Body of pancreas (tissue), 4 donors: ENCODE measurements at regions not wholly inside any gene's neighbourhood (a gene's known extent, or its start where the extent isn't known, plus 50 kb on each side); places are given as distances from the start of the nearest gene placed in this dataset.

Source experiments
- CTCF ChIP-seq, 7 experiments: fragments of 450-650 bp in 4 of 7; fragments of 200-600 bp in 3 of 7; sonication (generic) in 3 of 7; IDR thresholded peaks; one replicate each; pipeline ENCODE4 v1.5.1; 2016 to 2019; ENCODE audit warnings: antibody characterized with exemption in 7 of 7
- POLR2A ChIP-seq, 3 donors: fragments of 450-650 bp; IDR thresholded peaks; one replicate each; pipeline ENCODE4 v1.6.1; 2016; ENCODE audit warnings: antibody characterized with exemption in 3 of 3, mild to moderate bottlenecking in 2 of 3

DNA sequence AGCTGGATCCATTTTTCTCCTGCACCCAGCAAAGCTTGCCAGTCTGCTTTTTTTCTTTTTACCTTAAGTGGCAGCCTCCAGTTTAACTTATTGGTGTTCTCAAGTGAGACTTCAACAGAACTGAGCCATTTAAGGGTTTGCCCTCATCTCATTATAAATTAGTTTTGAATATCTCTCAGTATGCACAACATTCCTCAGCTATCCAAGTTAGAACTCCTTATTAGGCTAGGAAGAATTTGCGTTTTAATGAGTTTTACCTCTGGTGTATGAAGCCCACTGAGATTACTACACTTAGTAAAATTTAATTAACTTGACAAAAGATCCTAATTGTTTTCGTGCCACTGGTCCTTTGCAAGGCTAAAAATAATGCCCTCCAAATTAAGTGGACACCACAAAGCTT is 232.4 kb downstream of the CDH11 start:
- no peak for TF ChIP-seq CTCF (IDR thresholded peaks at IDR 0.05)
- TF ChIP-seq POLR2A (IDR thresholded peaks at IDR 0.05), result no peak
